ENCODE measurements at regions not wholly inside any gene's neighbourhood (a gene's known extent, or its start where the extent isn't known, plus 50 kb on each side); places are given as distances from the start of the nearest gene placed in this dataset.

DNA sequence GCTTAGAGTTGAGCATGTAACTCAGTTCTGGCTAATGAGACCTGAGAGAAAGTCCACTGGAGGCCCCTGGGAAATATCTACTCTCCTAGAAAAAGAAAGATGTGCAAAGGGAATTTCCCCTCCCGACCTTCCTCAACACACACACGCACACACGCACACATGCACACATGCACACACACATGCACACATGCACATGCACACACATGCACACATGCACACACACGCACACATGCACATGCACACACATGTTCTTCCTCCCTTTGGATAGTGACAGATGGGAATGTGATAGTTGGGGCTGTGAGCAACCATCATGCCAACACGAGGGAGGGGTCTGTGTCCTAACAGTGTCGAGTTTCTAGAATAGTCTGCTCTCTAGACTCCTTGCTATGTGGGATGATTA, 148.2 kb upstream of the EGFLAM start:
- TF ChIP-seq ZNF274 (IDR thresholded peaks at IDR 0.05; ENCODE audit: low read depth, low read length) (no peak), RAD21 (IDR thresholded peaks at IDR 0.05; ENCODE audit: low read depth) (no peak), POLR2AphosphoS5 (IDR thresholded peaks at IDR 0.05; ENCODE audit: low read depth, low read length) (no peak), POLR2A (IDR thresholded peaks at IDR 0.05; ENCODE audit: borderline replicate concordance, extremely low read depth, insufficient read depth, insufficient read length) (no peak), EZH2 (IDR thresholded peaks at IDR 0.05) (no peak), SP1 (IDR thresholded peaks at IDR 0.05; ENCODE audit: low read depth) (no peak), TCF7L2 (IDR thresholded peaks at IDR 0.05; ENCODE audit: borderline replicate concordance, extremely low read depth, insufficient read depth, insufficient read length) (no peak), ELF1 (IDR thresholded peaks at IDR 0.05; ENCODE audit: borderline replicate concordance, low read depth) (no peak)
- TF ChIP-seq, protein P1, sequence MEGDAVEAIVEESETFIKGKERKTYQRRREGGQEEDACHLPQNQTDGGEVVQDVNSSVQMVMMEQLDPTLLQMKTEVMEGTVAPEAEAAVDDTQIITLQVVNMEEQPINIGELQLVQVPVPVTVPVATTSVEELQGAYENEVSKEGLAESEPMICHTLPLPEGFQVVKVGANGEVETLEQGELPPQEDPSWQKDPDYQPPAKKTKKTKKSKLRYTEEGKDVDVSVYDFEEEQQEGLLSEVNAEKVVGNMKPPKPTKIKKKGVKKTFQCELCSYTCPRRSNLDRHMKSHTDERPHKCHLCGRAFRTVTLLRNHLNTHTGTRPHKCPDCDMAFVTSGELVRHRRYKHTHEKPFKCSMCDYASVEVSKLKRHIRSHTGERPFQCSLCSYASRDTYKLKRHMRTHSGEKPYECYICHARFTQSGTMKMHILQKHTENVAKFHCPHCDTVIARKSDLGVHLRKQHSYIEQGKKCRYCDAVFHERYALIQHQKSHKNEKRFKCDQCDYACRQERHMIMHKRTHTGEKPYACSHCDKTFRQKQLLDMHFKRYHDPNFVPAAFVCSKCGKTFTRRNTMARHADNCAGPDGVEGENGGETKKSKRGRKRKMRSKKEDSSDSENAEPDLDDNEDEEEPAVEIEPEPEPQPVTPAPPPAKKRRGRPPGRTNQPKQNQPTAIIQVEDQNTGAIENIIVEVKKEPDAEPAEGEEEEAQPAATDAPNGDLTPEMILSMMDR (IDR thresholded peaks at IDR 0.05 in 2 of 3, conservative IDR thresholded peaks at IDR 0.05 in 1 of 3; ENCODE audit: borderline replicate concordance in 1 of 3, insufficient read depth in 1 of 3, low read depth in 2 of 3, low read length in 2 of 3): no peak
- TF ChIP-seq, protein P2, sequence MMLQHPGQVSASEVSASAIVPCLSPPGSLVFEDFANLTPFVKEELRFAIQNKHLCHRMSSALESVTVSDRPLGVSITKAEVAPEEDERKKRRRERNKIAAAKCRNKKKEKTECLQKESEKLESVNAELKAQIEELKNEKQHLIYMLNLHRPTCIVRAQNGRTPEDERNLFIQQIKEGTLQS (IDR thresholded peaks at IDR 0.05): no peak
